ENCODE measurements at regions not wholly inside any gene's neighbourhood (a gene's known extent, or its start where the extent isn't known, plus 50 kb on each side); places are given as distances from the start of the nearest gene placed in this dataset.

DNA sequence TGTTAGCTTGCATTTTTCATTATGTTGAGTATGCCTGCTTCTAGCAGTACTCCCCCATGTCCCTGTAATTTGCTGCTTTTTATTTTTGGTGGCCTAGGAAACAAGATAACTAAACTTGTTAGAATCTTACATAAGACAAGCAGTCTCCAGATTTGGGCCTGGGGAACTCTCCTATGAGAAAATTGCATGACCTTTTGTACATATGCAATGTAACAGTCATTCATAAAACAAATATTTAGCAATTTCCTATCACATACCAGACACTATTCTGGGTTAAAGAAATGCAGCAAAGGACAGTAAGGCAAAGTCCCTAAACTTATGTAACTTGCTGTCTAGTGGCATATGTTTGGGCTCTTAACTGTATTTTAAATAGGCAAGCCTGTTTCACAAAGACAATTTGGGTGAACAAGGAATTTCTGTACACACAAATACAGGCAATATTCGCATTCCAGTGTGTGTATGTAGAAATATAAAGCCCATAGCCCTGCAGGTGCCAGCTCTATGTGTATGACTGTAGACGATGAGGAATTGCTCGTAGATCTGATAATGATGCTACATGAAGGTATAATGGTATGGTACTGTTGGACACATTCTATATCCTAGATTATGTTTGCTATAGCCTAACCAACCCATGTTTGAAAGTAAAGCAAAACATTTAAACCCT is 305.2 kb upstream of the CITED2 start:
- TF ChIP-seq CTCF (IDR thresholded peaks at IDR 0.05; ENCODE audit: insufficient read depth, low read depth, low read length) (no peak), EZH2 (IDR thresholded peaks at IDR 0.05; ENCODE audit: insufficient read depth, low read length) (no peak)
